ENCODE measurements at regions not wholly inside any gene's neighbourhood (a gene's known extent, or its start where the extent isn't known, plus 50 kb on each side); places are given as distances from the start of the nearest gene placed in this dataset.

GRCh38 chr6:99779631-99780555, 173.3 kb downstream of the PRDM13 start:
- TF ChIP-seq CTCF (optimal IDR thresholded peaks at IDR 0.05 in 1 of 3, IDR thresholded peaks at IDR 0.05 in 1 of 3, conservative IDR thresholded peaks at IDR 0.05 in 1 of 3; ENCODE audit: extremely low read depth in 1 of 3, insufficient read depth in 2 of 3, low read length in 3 of 3) (no peak), EZH2 (IDR thresholded peaks at IDR 0.05; ENCODE audit: low read length) (no peak)
